Uterus (tissue), 3 donors: ENCODE measurements at regions not wholly inside any gene's neighbourhood (a gene's known extent, or its start where the extent isn't known, plus 50 kb on each side); places are given as distances from the start of the nearest gene placed in this dataset.

Experiments used
- DNase-seq, 2 donors: peaks; one replicate each; pipeline ENCODE4 v3.0.0-alpha.2; 2019 to 2020
- H3K27ac ChIP-seq, 2 donors: fragments of 200-600 bp; sonication (generic); 1 replicate in 1 of 2; 2 replicates in 1 of 2; pipeline ENCODE4 v1.5.1; 2016 to 2018
- H3K27me3 ChIP-seq, 2 donors: fragments of 200-600 bp; sonication (generic); one replicate each; pipeline ENCODE4 v1.5.1; 2018 to 2019; ENCODE audit warnings: control low read depth in 1 of 2
- H3K36me3 ChIP-seq, 2 donors: fragments of 200-600 bp; sonication (generic); one replicate each; pipeline ENCODE4 v1.5.1; 2019; ENCODE audit warnings: control low read depth in 1 of 2
- H3K4me1 ChIP-seq, 2 donors: fragments of 200-600 bp; sonication (generic); one replicate each; pipeline ENCODE4 v1.5.1; 2018 to 2019; ENCODE audit warnings: control low read depth in 1 of 2
- H3K4me3 ChIP-seq, 2 donors: fragments of 200-600 bp; sonication (generic); 1 replicate in 1 of 2; 2 replicates in 1 of 2; pipeline ENCODE4 v1.5.1; 2018 to 2019; ENCODE audit warnings: mild to moderate bottlenecking in 1 of 2
- H3K9me3 ChIP-seq, 2 donors: fragments of 200-600 bp; sonication (generic); one replicate each; pipeline ENCODE4 v1.5.1; 2019; ENCODE audit warnings: control low read depth in 1 of 2
- CTCF ChIP-seq, 4 experiments: fragments of 200-600 bp in 2 of 4; fragments of 450-650 bp in 2 of 4; sonication (generic) in 2 of 4; IDR thresholded peaks; one replicate each; pipeline ENCODE4 v1.5.1; 2016 to 2019; ENCODE audit warnings: antibody characterized with exemption in 4 of 4, mild to moderate bottlenecking in 2 of 4, moderate library complexity in 1 of 4
- POLR2A ChIP-seq, 2 donors: fragments of 450-650 bp; IDR thresholded peaks; one replicate each; pipeline ENCODE4 v1.6.1; 2016; ENCODE audit warnings: antibody characterized with exemption in 2 of 2, mild to moderate bottlenecking in 1 of 2, moderate library complexity in 1 of 2
- intact Hi-C: fragments of 100-400 bp; cut with DNase I; formaldehyde crosslinking; loops from one replicate; pipeline ENCODE4 v1.15.1; 2023; ENCODE audit warnings: low total_unique reads
- donor health status: DM: yes; HTN: yes; CAD: no.

- Histone ChIP-seq H3K36me3 (no peaks in the 10 kb centered on the region), H3K9me3 (no peaks in the 10 kb centered on the region), H3K27me3 (peaks cover 0 to 2% of the 10 kb centered on the region in 2 donors), H3K4me1 (no peaks in the 10 kb centered on the region), H3K27ac (no peak overlapping the region), H3K4me3 (no peak overlapping the region)
- TF ChIP-seq POLR2A (IDR thresholded peaks at IDR 0.05) (no peak), CTCF (IDR thresholded peaks at IDR 0.05) (no peak)
- DNase-seq, result no peak
- intact Hi-C loops, result no loop called here
Measured at GRCh38 chr9:107110153-107110552, 172.9 kb upstream of the RAD23B start.

GRCh38 chr9:107112707-107113243 is 170.3 kb upstream of the RAD23B start:
- intact Hi-C loops, result no loop called here
- no peak for DNase-seq
- TF ChIP-seq CTCF (IDR thresholded peaks at IDR 0.05) (no peak), POLR2A (IDR thresholded peaks at IDR 0.05) (no peak)
- H3K9me3 ChIP-seq, result no peaks in the 10 kb centered on the region
- H3K4me1 ChIP-seq, result no peaks in the 10 kb centered on the region
- peaks cover 0 to 2% of the 10 kb centered on the region in 2 donors for H3K27me3 ChIP-seq
- H3K4me3 ChIP-seq, result no peak overlapping the region
- no peaks in the 10 kb centered on the region for H3K36me3 ChIP-seq
- H3K27ac ChIP-seq, result no peak overlapping the region

DNA sequence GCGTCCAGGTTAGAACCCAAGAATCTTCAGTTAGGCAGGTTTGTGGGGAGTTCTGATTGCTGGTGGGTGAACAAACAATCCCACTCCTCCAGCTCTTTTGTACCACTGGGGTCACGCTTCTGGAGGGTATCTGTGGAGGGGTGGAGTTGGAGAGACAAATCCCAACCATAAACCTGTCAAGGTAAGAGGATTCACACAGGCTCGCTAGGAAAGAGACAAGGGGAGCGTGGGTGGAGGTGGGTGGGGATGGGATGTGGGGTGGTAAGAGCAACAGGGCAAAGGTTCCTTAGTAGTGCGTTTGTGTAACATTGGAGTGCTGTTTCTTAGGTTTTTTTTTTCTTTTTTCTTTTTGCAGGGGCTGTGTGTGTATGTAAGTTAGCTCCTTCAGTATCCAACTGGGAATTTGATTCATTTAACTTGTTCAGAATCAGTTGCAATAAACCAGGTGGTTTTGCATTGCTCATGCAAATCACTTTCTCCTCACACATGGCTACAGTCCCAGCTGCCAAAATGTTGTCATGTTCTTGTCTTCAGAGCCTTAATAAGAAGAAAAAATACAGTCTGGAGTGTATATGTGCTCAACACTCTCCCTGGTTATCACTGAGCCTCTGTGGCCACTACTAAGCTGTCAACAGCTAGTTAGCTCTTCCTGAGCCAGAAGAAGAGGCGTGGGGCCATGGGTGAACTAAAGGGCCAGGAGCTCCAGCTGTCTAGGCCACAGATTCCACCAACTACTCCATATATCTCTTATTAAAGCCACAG is 164.0 kb upstream of the RAD23B start:
- no peak for DNase-seq
- TF ChIP-seq POLR2A (IDR thresholded peaks at IDR 0.05) (no peak), CTCF (IDR thresholded peaks at IDR 0.05) (no peak)
- H3K27me3 ChIP-seq, result no peaks in the 10 kb centered on the region
- intact Hi-C loops, result no loop called here
- H3K27ac ChIP-seq, result no peak overlapping the region
- no peaks in the 10 kb centered on the region for H3K36me3 ChIP-seq
- H3K9me3 ChIP-seq, result no peaks in the 10 kb centered on the region
- no peaks in the 10 kb centered on the region for H3K4me1 ChIP-seq
- H3K4me3 ChIP-seq, result no peak overlapping the region

DNA sequence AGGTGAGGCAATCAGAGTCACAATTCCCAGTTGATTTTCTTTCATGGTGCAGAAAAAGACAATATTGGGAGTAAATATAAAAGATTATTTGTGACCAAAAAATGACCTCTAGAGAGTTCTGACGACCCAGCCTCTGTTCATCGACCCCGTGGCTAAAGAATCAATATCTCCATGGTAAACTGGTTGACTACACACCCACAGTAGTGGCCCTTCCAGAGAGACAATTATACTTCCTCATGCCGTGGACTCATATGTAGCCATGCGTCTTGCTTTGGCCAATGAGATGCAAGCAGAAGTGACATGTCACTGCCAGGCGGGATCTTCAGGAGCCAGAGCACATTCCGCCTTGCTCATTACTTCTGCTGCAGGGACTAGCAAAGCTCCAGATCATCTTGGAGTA is 163.3 kb upstream of the RAD23B start:
- Histone ChIP-seq H3K9me3 (no peaks in the 10 kb centered on the region), H3K27me3 (no peaks in the 10 kb centered on the region), H3K36me3 (no peaks in the 10 kb centered on the region), H3K4me1 (no peaks in the 10 kb centered on the region), H3K27ac (no peak overlapping the region), H3K4me3 (no peak overlapping the region)
- DNase-seq, result no peak
- intact Hi-C loops, result no loop called here
- TF ChIP-seq CTCF (IDR thresholded peaks at IDR 0.05), result no peak
- TF ChIP-seq POLR2A (IDR thresholded peaks at IDR 0.05), result no peak

- intact Hi-C loops, result no loop called here
Measured at GRCh38 chr9:107123389-107123788, 159.7 kb upstream of the RAD23B start.

More at GRCh38 chr9:107123389-107123788, 159.7 kb upstream of the RAD23B start:
- Histone ChIP-seq H3K27ac (no peak overlapping the region), H3K9me3 (no peaks in the 10 kb centered on the region), H3K4me3 (no peak overlapping the region), H3K36me3 (no peaks in the 10 kb centered on the region), H3K27me3 (no peaks in the 10 kb centered on the region), H3K4me1 (no peaks in the 10 kb centered on the region)
- TF ChIP-seq CTCF (IDR thresholded peaks at IDR 0.05) (no peak), POLR2A (IDR thresholded peaks at IDR 0.05) (no peak)
- DNase-seq, result no peak
